NCI-H1048 (cell line): ENCODE measurements at regions not wholly inside any gene's neighbourhood (a gene's known extent, or its start where the extent isn't known, plus 50 kb on each side); places are given as distances from the start of the nearest gene placed in this dataset.

Experiments used
- DNase-seq: peaks from one replicate; lab custom pipeline; 2025; lab: John Stamatoyannopoulos, UW

DNA sequence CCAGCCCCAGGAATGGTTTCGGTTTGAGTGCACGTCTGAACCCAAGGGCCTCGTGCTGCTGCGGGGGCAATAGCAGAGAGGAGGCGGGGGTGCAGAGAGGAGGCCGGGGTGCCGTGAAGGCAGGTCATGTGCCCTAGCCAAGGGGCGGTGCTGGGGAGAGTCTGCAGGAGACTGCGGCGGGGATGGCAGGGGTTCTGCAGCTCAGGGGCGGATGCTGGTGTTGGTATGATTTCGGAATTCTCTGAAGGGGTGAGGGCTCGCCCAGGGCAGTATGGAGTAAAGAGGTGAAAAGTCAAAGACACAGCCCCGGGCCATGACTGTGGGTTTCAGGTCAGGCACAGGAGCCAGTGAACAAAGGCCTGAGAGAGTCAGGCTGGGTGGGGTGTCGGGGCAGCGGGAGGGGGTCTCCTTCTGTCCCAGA lies 186.5 kb upstream of the HDAC4 start:
- DNase-seq = no peak

DNA sequence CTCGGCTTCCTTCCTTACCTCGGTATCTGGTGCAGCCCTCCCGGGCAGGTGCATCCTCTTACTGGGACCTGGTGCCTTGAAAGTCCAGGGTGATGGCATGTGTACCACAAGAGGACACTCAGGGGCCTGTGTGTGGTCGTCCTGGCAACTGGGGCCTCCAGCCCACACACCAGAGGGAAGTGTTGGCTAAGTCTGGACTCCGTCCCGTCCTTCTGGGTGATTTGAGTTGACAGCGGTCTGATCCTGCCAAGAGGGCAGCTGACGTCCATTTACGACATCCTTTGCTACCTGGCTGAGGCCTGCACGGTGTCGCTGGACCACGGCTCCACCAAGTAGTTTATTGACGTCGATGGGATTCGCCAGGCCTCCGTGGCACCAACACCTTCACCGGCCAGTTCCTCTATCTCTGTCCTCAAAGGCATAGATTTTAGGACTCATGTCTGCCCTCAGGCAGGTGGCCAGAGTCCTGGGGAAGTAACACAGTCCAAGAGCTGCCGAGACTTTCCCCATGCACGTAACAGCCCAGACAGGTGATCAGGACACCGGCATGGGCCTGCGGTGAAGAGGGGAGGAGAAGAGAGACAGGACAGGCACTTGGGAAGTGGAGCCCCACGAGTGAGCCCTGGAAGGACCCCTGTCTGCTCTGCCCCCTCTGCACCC lies 186.0 kb upstream of the HDAC4 start:
- no peak for DNase-seq

DNA sequence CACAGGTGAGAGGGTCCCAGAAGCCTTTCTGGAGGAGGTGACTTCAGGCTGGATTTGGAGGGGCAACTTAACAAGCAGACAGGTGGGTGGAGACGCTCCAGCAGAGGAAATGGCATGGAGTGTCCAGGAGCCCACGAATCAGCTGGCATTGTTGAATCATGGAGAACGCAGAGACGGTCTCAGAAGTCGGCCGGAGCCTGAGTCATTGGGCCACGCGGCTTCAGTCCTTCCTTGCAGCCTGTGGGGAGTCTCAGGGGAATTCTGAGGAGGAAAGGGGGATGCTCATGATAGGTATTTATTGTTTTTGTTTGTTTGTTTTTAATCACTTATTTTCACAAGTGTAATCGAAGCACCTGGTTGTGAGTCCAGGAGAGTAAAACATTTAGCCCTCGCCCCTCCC lies 184.6 kb upstream of the HDAC4 start:
- DNase-seq = no peak

DNA sequence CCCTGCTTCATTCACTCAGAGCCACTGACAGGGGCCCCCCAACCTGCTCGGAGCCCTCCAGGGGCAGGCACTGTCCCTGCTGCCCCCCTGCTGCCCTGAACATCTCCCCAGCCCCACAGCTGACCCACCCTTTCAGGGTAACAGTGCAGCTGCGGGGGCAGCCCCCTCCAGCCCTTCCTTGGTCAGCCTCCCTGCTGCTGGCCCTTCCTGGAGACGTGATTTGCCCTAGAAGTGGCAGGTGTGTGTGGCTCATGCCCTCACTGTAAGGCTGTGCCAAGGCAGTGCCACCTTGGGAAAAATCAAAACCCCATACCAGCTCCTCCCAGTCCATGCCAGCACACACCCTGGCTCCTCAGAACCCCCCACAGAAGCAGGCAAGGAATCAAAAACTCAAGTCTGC lies 184.2 kb upstream of the HDAC4 start:
- DNase-seq = no peak

DNA sequence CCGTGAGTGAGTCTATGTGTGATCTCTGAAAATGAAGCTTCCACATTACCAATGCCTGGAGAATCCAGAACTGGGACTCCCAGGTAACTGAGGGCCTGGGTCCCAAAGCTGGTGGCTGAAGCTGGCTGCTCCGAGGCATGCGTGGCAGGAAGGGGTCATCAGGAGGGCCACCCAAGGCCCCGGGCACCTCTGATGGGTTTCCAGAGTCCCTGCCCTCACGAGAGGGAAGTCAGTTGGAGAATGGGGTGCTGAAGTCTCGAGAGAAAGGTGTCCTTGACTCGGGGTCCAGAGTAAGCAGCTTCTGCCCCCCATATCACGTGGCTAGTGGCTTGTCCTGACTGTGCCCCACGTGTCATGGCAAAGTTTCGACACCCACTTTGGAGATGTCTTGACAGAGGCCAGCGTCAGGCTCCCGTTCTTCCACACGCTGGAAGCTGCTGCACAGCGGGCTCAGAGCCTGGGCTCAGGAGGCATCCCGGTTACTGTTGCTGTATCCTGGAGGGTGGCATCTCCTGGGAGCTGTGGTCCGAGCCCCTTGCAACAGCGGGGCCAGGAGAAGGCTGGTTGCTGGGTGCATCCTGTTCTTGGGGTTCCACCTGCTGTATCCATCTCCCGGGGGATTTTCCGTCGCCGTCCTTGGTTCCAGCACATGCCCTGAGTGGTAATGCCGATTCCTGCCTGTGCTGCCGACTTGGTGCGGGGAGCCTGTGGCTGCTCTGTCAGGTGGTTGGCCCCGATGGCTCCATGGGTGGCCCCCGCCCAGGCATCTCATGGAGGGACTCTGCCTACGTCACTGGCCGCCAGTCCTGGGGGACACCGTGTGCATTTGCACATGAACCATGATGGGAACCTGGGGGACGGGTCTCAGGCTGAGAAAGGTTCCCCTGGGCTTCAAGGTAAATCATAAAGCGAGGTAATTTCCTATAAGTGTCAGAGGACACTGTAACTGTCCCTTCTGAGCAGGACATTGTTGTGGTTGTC lies 183.3 kb upstream of the HDAC4 start:
- no peak for DNase-seq

DNA sequence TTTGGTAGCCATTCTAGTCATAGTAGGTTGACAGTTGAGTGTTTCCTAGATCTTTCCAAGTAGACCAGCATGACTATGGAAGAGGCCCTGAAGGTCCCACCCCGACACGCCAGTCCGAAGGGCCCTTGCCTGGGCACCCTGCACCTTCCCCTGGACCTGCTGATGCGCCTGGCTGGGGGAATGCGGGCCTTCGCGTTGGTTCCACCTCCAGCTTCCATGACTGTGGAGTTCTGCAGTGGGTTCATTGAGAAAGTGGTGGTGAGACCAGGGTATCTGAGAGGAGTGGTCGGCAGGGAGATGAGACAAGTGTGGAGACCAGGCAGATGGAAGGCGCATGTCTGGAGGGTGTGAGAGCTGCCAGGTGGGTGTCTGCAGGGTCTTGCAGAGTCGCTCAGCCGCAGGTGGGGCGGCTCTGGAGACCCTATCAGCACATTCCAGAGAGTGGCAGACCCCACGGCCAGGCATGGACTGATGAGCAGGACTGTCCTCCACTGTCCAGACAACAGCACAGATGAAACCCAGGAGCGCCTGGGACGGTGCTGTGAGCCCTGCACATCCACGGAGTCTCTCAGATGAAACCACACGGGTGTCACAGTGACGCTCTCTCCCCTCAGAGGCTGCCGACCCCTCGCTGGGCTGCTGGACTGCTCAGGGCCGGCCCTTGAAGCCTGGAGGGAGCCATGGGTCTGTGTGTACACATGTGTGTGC lies 182.5 kb upstream of the HDAC4 start:
- no peak for DNase-seq

DNA sequence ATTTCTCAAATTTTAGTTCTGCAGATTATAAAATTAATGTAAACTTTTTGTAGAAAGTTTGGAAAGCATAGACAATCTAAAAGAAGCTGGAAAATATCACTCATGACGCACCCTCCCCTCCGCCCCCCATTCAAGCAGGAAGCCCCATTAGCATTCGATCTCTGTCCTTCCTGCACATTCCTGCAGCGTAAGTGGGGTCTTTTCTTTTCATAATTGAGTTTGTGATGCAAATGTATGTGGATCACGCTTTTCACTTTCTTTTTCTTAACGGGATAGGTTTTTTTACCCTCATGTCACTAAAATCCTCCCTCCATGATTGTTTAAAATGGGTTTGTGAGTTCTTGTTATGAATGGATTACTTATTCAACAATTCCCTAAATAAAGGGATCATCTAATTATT lies 181.7 kb upstream of the HDAC4 start:
- DNase-seq = no peak

DNA sequence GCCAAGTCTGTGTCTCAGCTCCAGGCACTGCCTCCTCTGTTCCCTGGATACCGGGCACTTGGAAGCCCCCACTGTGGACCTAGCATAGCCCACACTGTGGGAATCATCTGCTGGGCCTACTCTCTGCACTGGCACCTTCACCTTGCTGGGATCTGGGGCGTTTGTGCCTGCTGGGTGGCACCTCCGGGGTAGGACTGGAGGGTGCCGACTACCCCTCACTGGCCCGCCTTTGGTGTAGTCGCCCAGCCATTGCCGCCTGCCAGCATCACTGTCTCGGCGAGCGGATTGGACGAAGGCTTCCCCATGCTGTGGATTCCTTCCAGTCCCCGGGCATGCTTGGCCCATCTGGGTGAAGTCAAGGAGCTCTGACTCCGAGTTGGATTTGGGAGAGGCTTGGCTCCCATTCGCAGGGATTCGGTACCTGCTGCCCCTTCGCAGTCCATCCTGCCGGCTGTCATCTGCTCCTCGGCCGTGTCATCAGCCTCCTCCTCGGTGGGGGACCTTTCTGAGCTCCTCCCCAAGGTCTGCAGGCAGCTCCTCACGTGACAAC lies 180.6 kb upstream of the HDAC4 start:
- DNase-seq = no peak

DNA sequence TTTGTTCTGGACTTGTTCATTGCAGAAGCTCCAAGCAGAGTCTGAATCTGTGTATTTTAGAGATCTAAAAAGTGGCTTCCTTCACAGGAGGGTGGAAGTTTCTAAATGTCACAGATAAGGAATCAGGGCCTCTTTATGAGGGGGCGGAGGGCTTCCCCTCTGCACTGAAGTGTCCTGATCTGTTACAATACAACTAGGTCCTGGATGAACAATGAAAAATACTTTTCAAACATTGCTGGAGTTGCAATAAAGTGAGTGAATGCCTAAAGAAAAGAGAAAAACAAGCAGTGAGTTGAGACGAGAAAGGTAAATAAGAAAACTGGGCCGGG lies 179.3 kb upstream of the HDAC4 start:
- DNase-seq = no peak

DNA sequence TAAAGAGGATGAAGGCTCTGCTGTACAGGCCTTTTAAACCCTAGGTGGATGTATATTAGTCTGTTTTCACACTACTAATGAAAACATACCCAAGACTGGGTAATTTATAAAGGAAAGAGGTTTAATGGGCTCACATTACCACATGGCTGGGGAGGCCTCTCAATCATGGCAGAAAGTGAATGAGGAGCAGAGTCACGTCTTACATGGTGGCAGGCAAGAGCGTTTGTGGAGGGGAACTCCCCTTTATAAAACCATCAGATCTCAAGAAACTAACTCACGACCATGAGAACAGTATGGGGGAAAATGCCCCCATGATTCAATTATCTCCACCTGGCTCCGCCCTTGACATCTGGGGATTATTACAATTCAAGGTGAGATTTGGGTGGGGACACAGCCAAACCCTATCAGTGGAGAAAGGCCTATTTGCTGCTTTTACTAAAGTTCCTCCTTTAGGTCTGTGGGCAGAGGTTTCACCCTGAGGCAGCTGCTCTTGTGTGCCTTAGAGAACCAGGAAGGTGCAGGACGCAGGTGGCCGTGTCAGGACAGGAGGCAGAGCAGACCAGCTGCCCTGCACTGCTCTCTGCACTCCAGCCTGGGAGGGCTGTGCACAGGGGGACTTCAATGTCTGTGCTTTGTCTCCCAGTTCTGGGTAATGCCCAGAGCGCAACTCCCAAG lies 178.8 kb upstream of the HDAC4 start:
- no peak for DNase-seq

DNA sequence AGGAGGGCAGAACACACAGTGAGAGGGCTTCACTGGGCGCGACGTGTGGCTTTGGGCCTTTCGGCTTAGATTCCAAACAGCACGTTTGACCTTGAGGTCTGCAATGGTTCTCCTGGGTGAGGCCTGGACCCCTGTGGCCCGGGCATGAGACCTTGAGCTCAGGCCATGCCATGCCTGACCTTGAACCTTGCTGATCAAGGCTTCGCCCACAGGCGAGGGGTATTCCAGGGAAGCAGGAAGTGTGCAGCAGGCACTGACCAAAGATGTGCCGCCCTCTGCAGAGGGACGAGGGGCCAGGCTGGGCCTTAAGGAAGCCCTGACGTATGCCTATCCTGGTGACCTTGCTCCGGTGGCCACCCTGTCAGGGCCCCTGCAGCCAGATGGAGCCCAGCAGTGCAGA lies 178.3 kb upstream of the HDAC4 start:
- DNase-seq = no peak

DNA sequence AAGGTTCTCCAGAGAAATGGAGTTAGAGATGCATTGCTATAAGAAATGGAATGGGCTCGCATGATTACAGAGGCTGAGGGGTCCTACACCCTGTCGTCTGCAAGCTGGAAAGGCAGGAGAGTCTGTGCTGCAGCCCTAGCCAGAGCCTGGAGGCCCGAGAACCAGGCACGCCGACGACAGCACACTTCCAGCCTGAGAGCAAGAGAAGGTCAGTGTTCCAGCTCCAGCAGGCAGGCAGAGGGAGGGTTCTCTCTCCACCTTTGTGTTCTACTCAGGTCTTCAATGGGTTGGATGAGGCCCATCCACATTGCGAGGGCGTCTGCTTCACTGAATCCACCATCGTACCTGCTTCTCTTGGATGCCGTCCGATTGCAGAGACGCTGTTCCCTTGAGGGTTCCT lies 177.6 kb upstream of the HDAC4 start:
- DNase-seq = no peak

DNA sequence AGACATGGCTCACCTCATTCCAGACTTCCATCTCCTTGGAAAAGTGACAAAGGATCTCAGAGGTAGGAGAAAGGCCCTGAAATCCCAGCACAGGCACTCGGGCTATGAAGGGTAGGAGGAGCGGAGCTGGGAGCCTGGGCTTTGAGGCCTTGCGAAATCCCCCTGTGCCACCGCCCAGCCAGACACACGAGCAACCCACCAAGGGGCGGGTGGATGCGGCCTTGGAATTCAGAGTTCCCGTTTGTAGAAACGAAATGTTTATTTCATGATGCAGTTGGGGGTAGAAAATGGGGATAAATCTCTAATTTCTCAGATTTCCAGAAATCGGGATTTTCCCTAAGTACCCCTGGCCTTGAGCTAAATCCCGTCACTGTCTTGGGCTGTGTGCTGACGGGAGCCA lies 177.1 kb upstream of the HDAC4 start:
- DNase-seq = no peak

DNA sequence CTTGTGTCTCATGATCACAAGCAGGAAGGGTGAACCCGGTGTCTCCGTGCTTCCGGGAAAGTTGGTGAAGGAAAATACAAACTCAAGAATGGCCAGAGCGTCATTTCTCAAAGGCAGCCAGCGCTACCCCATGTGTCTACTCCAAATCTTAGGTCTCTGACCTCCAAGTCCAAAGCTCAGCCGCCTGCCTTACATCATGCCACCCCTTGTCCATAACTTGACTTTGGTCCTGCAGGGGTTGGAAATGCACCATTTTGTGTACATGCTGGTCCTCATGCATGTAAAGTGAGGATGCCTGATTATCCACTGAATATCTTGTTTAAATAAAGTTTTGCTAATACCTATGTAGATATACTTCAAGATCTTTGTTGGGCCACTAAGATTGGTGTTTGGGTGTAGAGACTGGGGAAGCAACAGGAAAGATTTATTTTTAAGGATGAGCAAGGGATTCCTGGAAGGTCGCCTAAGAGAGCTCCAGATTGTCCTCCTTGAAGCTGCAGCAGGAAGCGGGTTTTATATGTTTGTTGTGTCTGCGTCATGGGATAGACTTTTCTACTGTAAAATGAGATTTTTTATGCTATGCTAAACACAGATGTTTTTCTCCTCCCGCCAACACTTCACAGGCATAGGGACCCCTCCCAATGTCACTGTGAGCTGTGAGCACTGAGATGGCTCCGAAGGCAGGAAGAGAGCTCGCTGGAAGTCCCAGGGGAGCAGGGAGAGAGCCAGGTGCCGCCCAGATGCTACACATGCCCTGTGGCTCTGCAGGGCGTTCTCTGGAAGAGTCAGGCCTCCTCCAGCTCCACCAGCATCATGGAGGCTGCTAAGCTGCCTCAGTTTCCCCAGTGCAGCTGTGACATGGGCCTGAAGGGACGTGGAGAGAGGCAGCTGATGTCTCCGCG lies 176.2 kb upstream of the HDAC4 start:
- no peak for DNase-seq

DNA sequence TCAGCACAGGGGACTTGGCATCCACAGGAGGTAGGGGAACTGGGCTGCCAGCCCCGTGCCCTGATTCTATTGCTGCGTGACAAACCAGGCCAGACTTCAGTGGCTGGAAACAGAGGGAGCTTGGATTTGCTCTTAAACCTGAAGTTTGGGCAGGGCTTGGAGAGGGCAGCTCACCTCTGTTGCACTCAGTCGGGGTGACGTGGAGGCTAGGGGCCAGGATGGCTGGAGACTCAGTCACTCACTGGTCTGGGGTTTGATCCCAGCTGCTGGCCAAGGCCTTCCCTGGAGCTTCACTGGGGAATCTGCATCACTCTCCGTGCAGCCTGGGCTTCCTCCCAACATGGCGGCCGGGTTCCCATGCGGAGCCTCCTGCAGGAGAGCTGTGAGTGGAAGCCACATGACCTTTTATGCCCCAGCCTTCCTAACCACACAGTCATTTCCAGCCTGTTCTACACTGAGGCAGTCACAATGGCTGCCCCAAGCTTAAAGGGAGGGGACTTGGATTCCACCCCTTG lies 175.2 kb upstream of the HDAC4 start:
- DNase-seq = no peak

DNA sequence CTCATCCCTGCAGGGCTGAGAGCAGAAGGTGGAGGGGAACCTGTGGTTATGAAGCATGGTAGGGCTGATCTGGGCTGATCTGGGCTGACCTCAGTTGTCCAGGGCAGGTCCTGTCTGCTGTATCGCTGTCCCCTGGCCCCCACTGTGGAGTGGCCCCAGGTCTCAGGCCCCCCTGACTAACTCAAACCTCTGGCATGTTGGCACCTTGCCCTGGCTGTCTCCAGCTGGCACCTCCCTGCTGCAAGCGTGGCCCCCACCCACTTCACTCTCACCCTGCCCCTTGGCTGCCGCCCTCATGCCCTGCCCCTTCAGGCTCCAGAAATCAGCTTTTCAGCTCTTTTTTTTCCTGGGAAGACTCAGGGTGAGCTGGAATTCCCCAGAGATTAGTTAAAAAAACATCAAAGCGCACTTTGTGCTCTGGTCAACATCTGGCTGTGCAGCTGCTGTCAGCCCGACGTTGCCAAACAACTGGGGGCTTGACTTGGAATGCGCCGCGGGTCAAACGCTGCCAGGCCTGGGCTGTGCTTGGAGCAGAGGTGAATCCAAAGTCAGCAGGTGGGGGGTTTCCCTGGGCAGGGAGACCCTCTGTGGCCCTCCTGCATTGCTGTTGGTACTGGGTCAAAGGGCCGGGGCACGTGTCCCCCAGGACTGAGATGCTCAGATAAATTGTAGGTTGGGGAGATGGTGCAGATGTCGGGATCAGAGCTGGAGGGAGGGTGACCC lies 173.8 kb upstream of the HDAC4 start:
- DNase-seq = no peak

DNA sequence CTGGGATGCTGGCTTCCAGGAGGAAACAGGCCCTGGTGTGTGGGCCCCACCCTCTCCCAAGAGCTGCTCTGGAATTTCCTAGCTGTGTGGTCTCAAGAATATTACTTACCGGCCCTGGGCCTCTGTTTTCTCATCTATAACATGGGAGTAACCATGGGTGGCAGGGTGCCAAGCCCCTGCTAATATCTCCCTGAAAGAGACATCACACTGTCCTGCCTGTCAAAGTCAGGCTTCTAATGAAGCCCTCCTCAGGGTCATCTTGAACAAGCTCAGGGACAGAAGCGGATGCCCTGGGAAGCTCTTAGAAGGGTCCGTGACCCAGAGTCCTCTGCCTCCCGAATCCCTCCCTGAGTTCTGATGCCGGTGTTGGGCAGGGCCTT lies 173.2 kb upstream of the HDAC4 start:
- DNase-seq = no peak

DNA sequence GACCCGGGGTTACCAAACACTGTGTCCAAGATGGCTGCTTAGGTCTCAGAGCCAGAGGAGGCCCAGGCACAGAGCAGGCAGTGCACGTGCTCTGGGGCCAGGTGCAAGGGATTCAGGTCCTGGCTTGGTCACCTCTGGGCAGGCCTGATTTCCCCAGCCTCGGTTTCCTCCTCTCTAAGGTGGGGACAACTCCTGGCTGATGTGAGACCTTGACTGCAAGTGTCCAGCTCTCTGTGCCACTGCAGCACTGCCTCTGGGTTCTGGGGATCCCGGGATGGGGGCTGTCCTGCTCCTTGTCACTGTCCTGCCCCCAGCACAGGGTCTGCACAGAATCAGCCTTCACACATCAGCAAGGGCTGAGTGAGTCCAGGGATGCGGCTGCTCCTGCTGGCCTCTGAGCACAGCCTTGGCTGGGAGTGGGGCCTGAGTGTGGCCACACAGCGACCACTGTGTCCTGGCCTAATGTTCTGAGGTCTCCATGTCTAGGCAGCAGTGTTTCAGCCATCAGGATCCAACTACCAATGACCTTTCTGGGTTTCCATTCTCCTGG lies 170.2 kb upstream of the HDAC4 start:
- no peak for DNase-seq

DNA sequence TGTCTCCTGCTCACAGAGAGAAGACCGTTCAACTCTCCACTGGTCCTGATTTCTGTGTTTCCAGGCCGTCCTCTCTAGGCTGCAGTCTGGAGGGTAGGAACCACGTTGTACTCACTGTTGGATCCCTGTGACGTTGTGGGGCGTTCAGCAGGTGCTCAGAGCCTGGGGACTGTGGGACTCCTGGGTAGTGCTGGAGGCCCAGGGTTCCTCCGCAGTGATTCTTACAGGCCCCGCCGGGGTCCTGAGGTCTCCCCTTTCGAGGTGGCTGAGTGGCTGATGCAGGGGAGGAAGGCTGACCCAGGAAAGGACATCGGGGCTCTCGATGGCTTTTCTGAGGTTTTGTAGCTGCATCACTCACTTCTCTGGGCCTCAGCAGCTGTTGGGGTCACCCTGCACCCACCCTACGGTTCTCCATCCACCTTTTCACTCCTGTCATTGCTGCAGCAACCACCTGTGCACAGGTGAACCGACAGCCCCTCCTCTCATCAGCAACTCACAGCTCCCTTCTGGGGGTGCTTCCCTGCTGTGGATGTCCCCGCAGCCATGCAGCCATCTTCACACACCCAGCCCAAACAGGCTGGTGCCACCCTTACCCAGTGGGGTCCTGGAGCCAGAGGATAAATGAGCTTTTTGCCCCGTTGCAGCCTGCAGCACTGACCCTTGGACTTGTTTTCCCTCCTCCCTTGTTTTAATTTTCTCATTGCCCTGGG lies 169.6 kb upstream of the HDAC4 start:
- no peak for DNase-seq
